Stimulated activated CD4-positive, alpha-beta T cell treated with anti-CD3 and anti-CD28 coated beads, Interleukin-12 subunit alpha, Interleukin-12 subunit beta, amount 100 ng/mL, for 24 hours (primary cell): ENCODE measurements at regions not wholly inside any gene's neighbourhood (a gene's known extent, or its start where the extent isn't known, plus 50 kb on each side); places are given as distances from the start of the nearest gene placed in this dataset.
"Not testable (repeated sequence)": the region's sequence is repeated elsewhere in the genome, so short reads cannot be mapped to it uniquely, and the experiment has no call there.

Experiments used
- DNase-seq, 2 experiments: peaks; one replicate each; pipeline ENCODE4 v3.0.0-alpha.2; 2020; ENCODE audit warnings: low read depth in 2 of 2

GRCh38 chr21:35204850-35205541 lies 155.9 kb upstream of the RUNX1 start:
- no peak for DNase-seq

GRCh38 chr21:35204125-35204524 lies 155.0 kb upstream of the RUNX1 start:
- DNase-seq = no peak

GRCh38 chr21:35203093-35203977 lies 154.2 kb upstream of the RUNX1 start:
- DNase-seq = no peak

- DNase-seq = no peak
Measured at GRCh38 chr21:35202431-35202830, 153.3 kb upstream of the RUNX1 start.

GRCh38 chr21:35201799-35202198 lies 152.7 kb upstream of the RUNX1 start:
- DNase-seq = no peak

GRCh38 chr21:35201288-35201687 lies 152.2 kb upstream of the RUNX1 start:
- no peak for DNase-seq

- DNase-seq = no peak
Measured at GRCh38 chr21:35199733-35200015, 150.6 kb upstream of the RUNX1 start.

- no peak for DNase-seq
Measured at GRCh38 chr21:35198982-35199732, 150.1 kb upstream of the RUNX1 start.

GRCh38 chr21:35198565-35198964 lies 149.5 kb upstream of the RUNX1 start:
- no peak for DNase-seq

GRCh38 chr21:35197992-35198431 lies 148.9 kb upstream of the RUNX1 start:
- no peak for DNase-seq

GRCh38 chr21:35197191-35197590 lies 148.1 kb upstream of the RUNX1 start:
- no peak for DNase-seq

- no peak for DNase-seq
Measured at GRCh38 chr21:35196128-35196527, 147.0 kb upstream of the RUNX1 start.

- no peak for DNase-seq
Measured at GRCh38 chr21:35195232-35195631, 146.1 kb upstream of the RUNX1 start.

GRCh38 chr21:35191754-35192153 lies 142.7 kb upstream of the RUNX1 start:
- DNase-seq = no peak

GRCh38 chr21:35191128-35191527 lies 142.0 kb upstream of the RUNX1 start:
- no peak for DNase-seq

GRCh38 chr21:35190201-35190701 lies 141.1 kb upstream of the RUNX1 start:
- no peak for DNase-seq

- DNase-seq = no peak
Measured at GRCh38 chr21:35189077-35189863, 140.2 kb upstream of the RUNX1 start.

GRCh38 chr21:35183389-35183788 lies 134.3 kb upstream of the RUNX1 start:
- DNase-seq = not testable (repeated sequence)

- no peak for DNase-seq
Measured at GRCh38 chr21:35179990-35180540, 131.0 kb upstream of the RUNX1 start.

- no peak for DNase-seq
Measured at GRCh38 chr21:35178827-35179226, 129.7 kb upstream of the RUNX1 start.

GRCh38 chr21:35178098-35178497 lies 129.0 kb upstream of the RUNX1 start:
- no peak for DNase-seq
